Sigmoid colon (tissue), 4 donors: ENCODE measurements at regions not wholly inside any gene's neighbourhood (a gene's known extent, or its start where the extent isn't known, plus 50 kb on each side); places are given as distances from the start of the nearest gene placed in this dataset.

Experiments used
- CTCF ChIP-seq, 4 experiments: fragments of 450-650 bp in 3 of 4; fragments of 200-600 bp in 1 of 4; IDR thresholded peaks; one replicate each; pipeline ENCODE4 v1.5.1; 2016 to 2019; ENCODE audit warnings: antibody characterized with exemption in 4 of 4, mild to moderate bottlenecking in 3 of 4, moderate library complexity in 2 of 4
- POLR2AphosphoS5 ChIP-seq, 4 donors: sonication (generic); formaldehyde crosslinking; IDR thresholded peaks; one replicate each; pipeline ENCODE4 v1.6.1; 2017; ENCODE audit warnings: antibody characterized with exemption in 4 of 4

- TF ChIP-seq CTCF (IDR thresholded peaks at IDR 0.05) (no peak), POLR2AphosphoS5 (IDR thresholded peaks at IDR 0.05) (no peak)
Measured at GRCh38 chr7:79668292-79668691, 214.8 kb upstream of the MAGI2 start.
